A549 (cell line): ENCODE measurements at regions not wholly inside any gene's neighbourhood (a gene's known extent, or its start where the extent isn't known, plus 50 kb on each side); places are given as distances from the start of the nearest gene placed in this dataset.

ENCODE experiments used
- ATAC-seq, 2 experiments: fragments of 200-7000 bp in 1 of 2; fragments of >200 bp in 1 of 2; cut with Nextera tagmentation in 1 of 2; cut with Tn5 transposase in 1 of 2; 3 replicates each; pipeline versions ENCODE4 v1.8.0 to v1.9.1; 2018 to 2020; ENCODE audit warnings: mild to moderate bottlenecking in 1 of 2, moderate library complexity in 1 of 2
- CTCF ChIA-PET: fragments of 300-600 bp; sonication (Branson Sonifier 250); formaldehyde crosslinking; extraction: SDS; loops from one replicate; lab custom pipeline; 2021; ENCODE audit warnings: antibody characterized with exemption, inconsistent platforms; lab: Yijun Ruan, JAX
- POLR2A ChIA-PET: fragments of 350-600 bp; formaldehyde crosslinking; extraction: SDS; loops from one replicate; lab custom pipeline; 2021; ENCODE audit warnings: antibody characterized with exemption, inconsistent platforms; lab: Yijun Ruan, JAX
- DNase-seq, 2 experiments: peaks; one replicate each; pipeline versions ENCODE4 v3.0.0 to v3.0.0-alpha.2; 2011 to 2016; ENCODE audit warnings: low read depth in 1 of 2, low spot score in 1 of 2
- FAIRE-seq: peaks from 2 replicates; lab custom pipeline; 2011; peaks lifted over from hg19 to GRCh38; lab: Jason Lieb, UNC
- H3K27ac ChIP-seq, 2 experiments: fragments of >200 bp; sonication (Bioruptor Twin); formaldehyde crosslinking; 3 replicates each; pipeline ENCODE4 v1.5.1; 2016 to 2017
- H3K4me1 ChIP-seq: fragments of >200 bp; sonication (Bioruptor Twin); formaldehyde crosslinking; 3 replicates; pipeline ENCODE4 v1.6.1; 2016
- H3K4me2 ChIP-seq: fragments of >200 bp; sonication (Bioruptor Twin); formaldehyde crosslinking; 3 replicates; pipeline ENCODE4 v1.6.1; 2016
- H3K4me3 ChIP-seq: fragments of >200 bp; sonication (Bioruptor Twin); formaldehyde crosslinking; 3 replicates; pipeline ENCODE4 v1.5.1; 2016
- H3K9me3 ChIP-seq: fragments of >200 bp; sonication (Bioruptor Twin); formaldehyde crosslinking; 3 replicates; pipeline ENCODE4 v1.6.1; 2016
- BCL3 ChIP-seq: fragments of >200 bp; sonication (Bioruptor Twin); formaldehyde crosslinking; IDR thresholded peaks from 3 replicates; pipeline ENCODE4 v1.6.1; 2016
- BHLHE40 ChIP-seq: IDR thresholded peaks from 2 replicates; pipeline ENCODE4 v1.6.1; 2012; ENCODE audit warnings: low read depth, low read length, inconsistent platforms
- CBX2 ChIP-seq: fragments of 200-600 bp; sonication (generic); IDR thresholded peaks from 2 replicates; pipeline ENCODE4 v1.6.1; 2016; ENCODE audit warnings: low read depth, mild to moderate bottlenecking, borderline replicate concordance
- CTCF ChIP-seq: fragments of >200 bp; sonication (Bioruptor Twin); formaldehyde crosslinking; IDR thresholded peaks from 3 replicates; pipeline ENCODE4 v1.5.1; 2016
- ESRRA ChIP-seq: fragments of 150-350 bp; IDR thresholded peaks from 2 replicates; pipeline ENCODE4 v1.6.1; 2014; ENCODE audit warnings: mild to moderate bottlenecking, low read length, borderline replicate concordance
- FOSL2 ChIP-seq, 2 experiments: fragments of 450-650 bp in 1 of 2; fragments of >200 bp in 1 of 2; sonication (Bioruptor Twin) in 1 of 2; formaldehyde crosslinking; IDR thresholded peaks; 2 replicates each; pipeline versions ENCODE4 v1.5.0 to v1.6.1; 2016 to 2020; ENCODE audit warnings: mild to moderate bottlenecking in 1 of 2, moderate library complexity in 1 of 2
- FOXS1 ChIP-seq: fragments of 250-450 bp; sonication (Bioruptor Pico); IDR thresholded peaks from 2 replicates; pipeline ENCODE4 v1.5.0; 2020; ENCODE audit warnings: mild to moderate bottlenecking, moderate library complexity
- GATA3 ChIP-seq: IDR thresholded peaks from 2 replicates; pipeline ENCODE4 v1.6.1; 2012; ENCODE audit warnings: borderline replicate concordance
- JUNB ChIP-seq: fragments of >200 bp; sonication (Bioruptor Twin); formaldehyde crosslinking; IDR thresholded peaks from 2 replicates; pipeline ENCODE4 v1.6.1; 2016
- MAFK ChIP-seq: fragments of 450-650 bp; IDR thresholded peaks from 2 replicates; pipeline ENCODE4 v1.6.1; 2014; ENCODE audit not compliant: partially characterized antibody
- MAX ChIP-seq: IDR thresholded peaks from 2 replicates; pipeline ENCODE4 v1.6.1; 2012
- POLR2A ChIP-seq: IDR thresholded peaks from 2 replicates; pipeline ENCODE4 v1.6.1; 2012; ENCODE audit warnings: mild to moderate bottlenecking, low read length
- POLR2AphosphoS2 ChIP-seq: conservative IDR thresholded peaks from 2 replicates; pipeline ENCODE4 v1.6.1; 2012; ENCODE audit warnings: low read length, improper control_type of control experiment, inconsistent platforms
- RAD21 ChIP-seq, 2 experiments: fragments of >200 bp in 1 of 2; sonication (Bioruptor Twin) in 1 of 2; formaldehyde crosslinking in 1 of 2; IDR thresholded peaks in 1 of 2; conservative IDR thresholded peaks in 1 of 2; 2 replicates in 1 of 2; 3 replicates in 1 of 2; pipeline ENCODE4 v1.6.1; 2012 to 2018; ENCODE audit warnings: inconsistent platforms in 1 of 2
- RCOR1 ChIP-seq: fragments of 150-350 bp; IDR thresholded peaks from 2 replicates; pipeline ENCODE4 v1.6.1; 2014; ENCODE audit warnings: antibody characterized with exemption, low read length, low read depth
- RNF2 ChIP-seq: fragments of 200-600 bp; sonication (generic); IDR thresholded peaks from 2 replicates; pipeline ENCODE4 v1.6.1; 2016; ENCODE audit warnings: low read depth, mild to moderate bottlenecking, antibody characterized with exemption, moderate library complexity, borderline replicate concordance
- SMC3 ChIP-seq: fragments of >200 bp; sonication (Bioruptor Twin); formaldehyde crosslinking; IDR thresholded peaks from 3 replicates; pipeline ENCODE4 v1.6.1; 2018; ENCODE audit warnings: inconsistent platforms
- TFCP2L1 ChIP-seq: fragments of 250-450 bp; sonication (Bioruptor Pico); IDR thresholded peaks from 2 replicates; pipeline ENCODE4 v1.5.0; 2021; ENCODE audit warnings: mild to moderate bottlenecking
- TP53 ChIP-seq: fragments of 250-450 bp; sonication (Bioruptor Pico); IDR thresholded peaks from 2 replicates; pipeline ENCODE4 v1.5.0; 2021; ENCODE audit warnings: mild to moderate bottlenecking, moderate library complexity
- WGBS: methylation state at CpG from one replicate; pipeline ENCODE4 v1.1.6; 2017; ENCODE audit errors: missing lambda C conversion rate; 5-methylcytosine and 5-hydroxymethylcytosine counted together
- TF ChIP-seq, protein P1 (sequence below): IDR thresholded peaks from 2 replicates; pipeline ENCODE4 v1.6.1; 2012
- TF ChIP-seq, protein P2 (sequence below): fragments of >200 bp; sonication (Bioruptor Twin); formaldehyde crosslinking; IDR thresholded peaks from 2 replicates; pipeline ENCODE4 v1.6.1; 2016

- TF ChIP-seq, protein P1, sequence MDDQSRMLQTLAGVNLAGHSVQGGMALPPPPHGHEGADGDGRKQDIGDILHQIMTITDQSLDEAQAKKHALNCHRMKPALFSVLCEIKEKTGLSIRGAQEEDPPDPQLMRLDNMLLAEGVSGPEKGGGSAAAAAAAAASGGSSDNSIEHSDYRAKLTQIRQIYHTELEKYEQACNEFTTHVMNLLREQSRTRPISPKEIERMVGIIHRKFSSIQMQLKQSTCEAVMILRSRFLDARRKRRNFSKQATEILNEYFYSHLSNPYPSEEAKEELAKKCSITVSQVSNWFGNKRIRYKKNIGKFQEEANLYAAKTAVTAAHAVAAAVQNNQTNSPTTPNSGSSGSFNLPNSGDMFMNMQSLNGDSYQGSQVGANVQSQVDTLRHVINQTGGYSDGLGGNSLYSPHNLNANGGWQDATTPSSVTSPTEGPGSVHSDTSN = no peak
- TF ChIP-seq CBX2 = no peak
- no peak for TF ChIP-seq POLR2AphosphoS2
- TF ChIP-seq, protein P2, sequence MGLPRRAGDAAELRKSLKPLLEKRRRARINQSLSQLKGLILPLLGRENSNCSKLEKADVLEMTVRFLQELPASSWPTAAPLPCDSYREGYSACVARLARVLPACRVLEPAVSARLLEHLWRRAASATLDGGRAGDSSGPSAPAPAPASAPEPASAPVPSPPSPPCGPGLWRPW = no peak
- no peak for TF ChIP-seq BCL3
- no peak for TF ChIP-seq MAFK
- no peak for TF ChIP-seq RCOR1
- TF ChIP-seq MAX = no peak
- no peak for TF ChIP-seq JUNB
- no peak for TF ChIP-seq RAD21 (conservative IDR thresholded peaks at IDR 0.05 in 1 of 2, IDR thresholded peaks at IDR 0.05 in 1 of 2)
Observed at GRCh38 chr21:31606081-31606874, 53.2 kb upstream of the SOD1 start (continued).

DNA sequence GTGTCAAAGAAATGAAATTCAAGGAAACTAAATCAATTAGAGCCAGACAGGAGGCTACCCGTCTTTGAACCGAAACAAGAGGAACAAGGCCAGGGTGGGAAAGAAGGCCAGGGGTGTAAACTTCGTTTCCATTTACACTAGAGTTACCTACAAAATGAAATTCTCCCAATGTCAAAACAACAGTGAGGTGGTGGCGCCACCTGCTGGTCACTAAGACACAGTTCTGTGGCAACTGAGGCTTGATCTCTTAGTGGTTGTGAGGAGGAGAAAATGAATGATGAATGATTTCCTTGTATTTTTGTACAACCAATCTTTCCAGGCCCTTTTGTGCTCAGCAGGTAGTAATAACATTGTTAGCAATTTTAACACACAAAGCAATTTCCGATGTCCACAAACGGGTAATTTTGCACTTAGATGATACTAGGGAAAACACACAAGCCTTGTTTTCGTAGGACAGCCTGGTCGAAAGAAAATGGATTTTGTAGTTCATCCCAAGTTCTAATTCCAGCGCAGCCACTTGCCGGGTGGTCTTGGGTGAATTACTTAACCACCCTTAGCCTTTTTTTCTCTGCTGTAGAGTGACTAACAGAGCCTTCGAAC lies 54.8 kb upstream of the SOD1 start:
- FAIRE-seq = no peak
- 23% methylated on average over 11 of the region's 11 CpGs for WGBS
- CTCF ChIA-PET = interaction anchor here (0.6 to 4.8 kb wide), 18 partner anchors 8 to 507 kb away, joined by 3 to 29 read pairs (median 5); no protein-coding TSS in a partner anchor
- DNase-seq = peak; percentile 42 to 55
- POLR2A ChIA-PET = no interaction called here
- TF ChIP-seq TFCP2L1 (CRISPR knock-in tag) (no peak), SMC3 (peak; percentile 51; the same call in 2 of the 3 replicates), TP53 (CRISPR knock-in tag) (no peak), RAD21 (conservative IDR thresholded peaks at IDR 0.05 in 1 of 2, IDR thresholded peaks at IDR 0.05 in 1 of 2) (peak; percentile 73 to 74), JUNB (no peak), RNF2 (no peak), ESRRA (no peak), CTCF (peak; percentile 69)
- Histone ChIP-seq H3K4me1 (no peaks in the 10 kb centered on the region), H3K4me3 (no peak overlapping the region), H3K4me2 (no peak overlapping the region), H3K9me3 (no peaks in the 10 kb centered on the region), H3K27ac (no peak overlapping the region)
- peak; percentile 68 to 85; a peak in 5 of 6 replicates for ATAC-seq

- DNase-seq (no peak), ATAC-seq (no peak), FAIRE-seq (no peak)
- Histone ChIP-seq H3K4me1 (no peaks in the 10 kb centered on the region), H3K9me3 (no peaks in the 10 kb centered on the region), H3K4me3 (no peak overlapping the region), H3K27ac (no peak overlapping the region), H3K4me2 (no peak overlapping the region)
- 54% methylated on average over 5 of the region's 5 CpGs for WGBS
- no peak for TF ChIP-seq FOXS1 (CRISPR knock-in tag)
- no peak for TF ChIP-seq POLR2A
- no peak for TF ChIP-seq GATA3
- no peak for TF ChIP-seq ESRRA
- TF ChIP-seq FOSL2 (IDR thresholded peaks at IDR 0.05) = no peak
- TF ChIP-seq FOSL2 (CRISPR knock-in tag; IDR thresholded peaks at IDR 0.05) = no peak
- TF ChIP-seq BHLHE40 = no peak
- CTCF ChIA-PET = no interaction called here
- POLR2A ChIA-PET = no interaction called here
Observed at GRCh38 chr21:31599563-31599962, 59.9 kb upstream of the SOD1 start.
